A549 (cell line): ENCODE measurements at regions not wholly inside any gene's neighbourhood (a gene's known extent, or its start where the extent isn't known, plus 50 kb on each side); places are given as distances from the start of the nearest gene placed in this dataset.

Experiments
- CTCF ChIP-seq: fragments of >200 bp; sonication (Bioruptor Twin); formaldehyde crosslinking; IDR thresholded peaks from 3 replicates; pipeline ENCODE4 v1.5.1; 2016
- MAZ ChIP-seq: fragments of 150-350 bp; IDR thresholded peaks from 2 replicates; pipeline ENCODE4 v1.6.1; 2014; ENCODE audit warnings: antibody characterized with exemption, low read depth, low read length, borderline replicate concordance
- NFE2L2 ChIP-seq: fragments of 150-350 bp; conservative IDR thresholded peaks from 2 replicates; pipeline ENCODE4 v1.6.1; 2014; ENCODE audit warnings: low read length
- POLR2A ChIP-seq: IDR thresholded peaks from 2 replicates; pipeline ENCODE4 v1.6.1; 2012; ENCODE audit warnings: mild to moderate bottlenecking, low read length
- RAD21 ChIP-seq, 2 experiments: fragments of >200 bp in 1 of 2; sonication (Bioruptor Twin) in 1 of 2; formaldehyde crosslinking in 1 of 2; IDR thresholded peaks in 1 of 2; conservative IDR thresholded peaks in 1 of 2; 2 replicates in 1 of 2; 3 replicates in 1 of 2; pipeline ENCODE4 v1.6.1; 2012 to 2018; ENCODE audit warnings: inconsistent platforms in 1 of 2
- USF2 ChIP-seq: fragments of 450-650 bp; IDR thresholded peaks from 2 replicates; pipeline ENCODE4 v1.6.1; 2014; ENCODE audit warnings: antibody characterized with exemption

GRCh38 chr5:53389093-53389492, 91.3 kb upstream of the FST start:
- no peak for TF ChIP-seq CTCF
- no peak for TF ChIP-seq NFE2L2
- TF ChIP-seq USF2: no peak
- TF ChIP-seq RAD21 (conservative IDR thresholded peaks at IDR 0.05 in 1 of 2, IDR thresholded peaks at IDR 0.05 in 1 of 2): no peak
- no peak for TF ChIP-seq POLR2A
- no peak for TF ChIP-seq MAZ
